ENCODE measurements at regions not wholly inside any gene's neighbourhood (a gene's known extent, or its start where the extent isn't known, plus 50 kb on each side); places are given as distances from the start of the nearest gene placed in this dataset.

DNA sequence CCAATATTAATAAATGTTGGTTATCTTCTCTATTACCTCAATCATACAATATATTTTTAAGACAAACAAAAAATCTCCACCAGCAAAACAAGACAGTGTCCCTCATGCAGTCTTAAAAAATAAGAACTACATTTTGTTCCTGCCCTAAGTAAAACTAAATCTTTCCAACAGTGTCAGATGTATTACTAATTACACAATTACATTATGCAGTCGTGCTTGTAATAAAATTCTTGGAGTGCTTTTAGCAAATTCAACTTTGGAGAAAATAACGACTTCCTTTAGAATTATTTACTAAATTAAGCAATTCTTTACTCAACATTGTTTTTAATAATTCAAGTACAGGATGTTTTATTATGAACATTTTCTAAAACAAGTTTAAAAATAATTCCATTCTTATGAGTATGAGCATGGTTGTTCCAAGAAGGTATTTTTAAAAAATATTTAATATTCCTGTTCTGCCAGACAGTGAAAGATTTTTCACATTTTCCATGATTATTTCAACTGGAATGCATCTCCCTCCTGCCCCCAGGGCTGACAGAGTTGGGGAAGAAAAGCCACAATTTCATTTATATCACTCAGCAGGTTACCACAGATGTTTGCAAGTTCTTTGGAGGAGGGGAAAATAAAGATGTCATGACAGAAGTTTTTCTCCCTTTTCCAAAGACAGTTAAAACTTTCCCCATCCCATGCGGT is 137.9 kb downstream of the FAM114A2 start:
- Histone ChIP-seq H3K4me3 (no peak overlapping the region), H3K9me3 (no peaks in the 10 kb centered on the region), H3K27me3 (no peaks in the 10 kb centered on the region), H3K36me3 (no peaks in the 10 kb centered on the region), H3K4me1 (peaks cover 5% of the 10 kb centered on the region), H3K27ac (no peak overlapping the region)
- DNase-seq (no peak), ATAC-seq (no peak)
- intact Hi-C loops (cut with DNase I): no loop called here
- TF ChIP-seq, protein P1, sequence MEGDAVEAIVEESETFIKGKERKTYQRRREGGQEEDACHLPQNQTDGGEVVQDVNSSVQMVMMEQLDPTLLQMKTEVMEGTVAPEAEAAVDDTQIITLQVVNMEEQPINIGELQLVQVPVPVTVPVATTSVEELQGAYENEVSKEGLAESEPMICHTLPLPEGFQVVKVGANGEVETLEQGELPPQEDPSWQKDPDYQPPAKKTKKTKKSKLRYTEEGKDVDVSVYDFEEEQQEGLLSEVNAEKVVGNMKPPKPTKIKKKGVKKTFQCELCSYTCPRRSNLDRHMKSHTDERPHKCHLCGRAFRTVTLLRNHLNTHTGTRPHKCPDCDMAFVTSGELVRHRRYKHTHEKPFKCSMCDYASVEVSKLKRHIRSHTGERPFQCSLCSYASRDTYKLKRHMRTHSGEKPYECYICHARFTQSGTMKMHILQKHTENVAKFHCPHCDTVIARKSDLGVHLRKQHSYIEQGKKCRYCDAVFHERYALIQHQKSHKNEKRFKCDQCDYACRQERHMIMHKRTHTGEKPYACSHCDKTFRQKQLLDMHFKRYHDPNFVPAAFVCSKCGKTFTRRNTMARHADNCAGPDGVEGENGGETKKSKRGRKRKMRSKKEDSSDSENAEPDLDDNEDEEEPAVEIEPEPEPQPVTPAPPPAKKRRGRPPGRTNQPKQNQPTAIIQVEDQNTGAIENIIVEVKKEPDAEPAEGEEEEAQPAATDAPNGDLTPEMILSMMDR (IDR thresholded peaks at IDR 0.05): no peak

DNA sequence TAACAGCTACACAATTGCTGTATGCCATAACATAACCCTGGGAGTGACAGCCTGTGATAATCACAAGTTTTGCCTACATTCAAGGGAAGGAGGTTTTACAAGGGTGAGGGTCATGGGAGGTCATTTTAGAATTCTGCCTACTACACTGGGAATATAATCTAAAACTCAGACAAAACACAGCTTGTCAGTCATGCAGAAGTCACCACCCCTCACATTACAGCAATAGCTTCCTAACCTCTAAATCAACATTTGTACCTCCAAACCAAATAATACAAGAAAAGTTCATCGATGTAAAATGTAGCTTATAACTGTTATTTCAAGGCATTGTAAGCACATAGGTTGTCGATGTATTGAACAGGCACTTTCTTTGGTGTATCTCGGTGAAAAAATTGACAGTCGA is 139.0 kb downstream of the FAM114A2 start:
- intact Hi-C loops (cut with DNase I): no loop called here
- Histone ChIP-seq H3K4me3 (no peak overlapping the region), H3K36me3 (no peaks in the 10 kb centered on the region), H3K9me3 (no peaks in the 10 kb centered on the region), H3K27me3 (no peaks in the 10 kb centered on the region), H3K4me1 (peaks cover 5% of the 10 kb centered on the region), H3K27ac (no peak overlapping the region)
- ATAC-seq: no peak
- no peak for DNase-seq
- TF ChIP-seq, protein P1 (IDR thresholded peaks at IDR 0.05): no peak

DNA sequence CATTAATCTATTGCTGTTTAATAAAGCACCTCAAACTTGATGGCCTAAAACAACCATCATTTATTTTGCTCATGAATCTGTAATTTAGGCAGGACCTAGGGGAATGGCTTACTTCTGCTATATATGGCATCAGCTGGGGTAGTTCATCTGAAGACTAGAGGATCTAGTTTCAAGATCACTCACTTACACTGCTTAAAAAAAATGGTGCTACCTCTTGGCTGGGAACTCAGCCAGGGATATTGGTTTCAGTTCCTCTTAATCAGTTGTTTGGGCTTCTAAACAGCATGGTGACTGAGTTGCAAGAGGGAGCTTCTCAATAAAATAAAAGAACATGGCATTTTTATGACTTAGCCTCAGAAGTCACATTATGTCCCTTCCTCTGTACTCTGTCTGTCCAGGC is 142.0 kb downstream of the FAM114A2 start:
- no peaks in the 10 kb centered on the region for H3K27me3 ChIP-seq
- no peak for DNase-seq
- H3K4me3 ChIP-seq: no peak overlapping the region
- TF ChIP-seq, protein P1 (IDR thresholded peaks at IDR 0.05): no peak
- H3K9me3 ChIP-seq: no peaks in the 10 kb centered on the region
- ATAC-seq: peak; percentile 67
- no peaks in the 10 kb centered on the region for H3K4me1 ChIP-seq
- intact Hi-C loops (cut with DNase I): no loop called here
- no peak overlapping the region for H3K27ac ChIP-seq
- H3K36me3 ChIP-seq: no peaks in the 10 kb centered on the region

DNA sequence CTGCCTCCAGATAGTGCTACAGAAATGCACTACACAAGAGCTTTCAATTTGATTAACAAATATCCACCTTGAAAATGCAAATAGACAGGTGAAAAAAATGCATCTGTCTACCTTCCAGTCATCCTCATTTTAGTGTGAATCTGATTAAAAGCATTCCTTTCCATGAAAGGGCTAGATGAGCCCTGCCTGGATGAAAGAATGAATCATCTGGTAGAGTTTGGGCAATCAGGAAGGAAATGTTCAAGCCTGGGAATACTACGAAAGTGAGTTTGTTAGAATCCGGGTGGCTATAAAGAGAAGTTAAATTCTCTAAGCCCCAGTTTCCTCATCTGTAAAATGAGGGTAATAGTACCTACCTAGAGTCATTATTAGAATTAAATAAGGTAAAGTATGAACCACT is 142.6 kb downstream of the FAM114A2 start:
- TF ChIP-seq, protein P1 (IDR thresholded peaks at IDR 0.05): no peak
- no peak for ATAC-seq
- intact Hi-C loops (cut with DNase I): no loop called here

DNA sequence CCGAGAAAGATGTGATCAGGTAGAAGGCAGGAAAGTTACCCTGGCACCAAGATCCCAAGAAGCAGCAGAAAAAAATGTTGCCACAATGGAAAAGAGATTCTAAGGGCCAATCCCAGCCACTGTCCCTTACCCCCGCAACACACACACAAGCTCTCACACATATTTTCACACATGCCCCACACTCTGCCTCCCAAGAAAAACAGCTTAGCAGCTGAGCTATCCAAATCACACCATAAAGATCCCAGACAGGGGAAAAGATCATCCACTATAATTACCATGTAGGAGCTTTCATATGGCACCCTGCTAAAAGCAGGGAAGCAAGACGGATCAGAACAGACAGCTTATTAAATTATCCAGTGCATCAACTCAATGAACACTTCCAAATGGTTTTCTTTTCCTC is 143.4 kb downstream of the FAM114A2 start:
- no peak for ATAC-seq
- Histone ChIP-seq H3K27me3 (no peaks in the 10 kb centered on the region), H3K36me3 (no peaks in the 10 kb centered on the region), H3K27ac (no peak overlapping the region), H3K9me3 (no peaks in the 10 kb centered on the region), H3K4me3 (no peak overlapping the region), H3K4me1 (no peaks in the 10 kb centered on the region)
- intact Hi-C loops (cut with DNase I): no loop called here
- no peak for DNase-seq
- TF ChIP-seq, protein P1 (IDR thresholded peaks at IDR 0.05): no peak

More for the DNA sequence above, 142.6 kb downstream of the FAM114A2 start:
- Histone ChIP-seq H3K27ac (no peak overlapping the region), H3K4me1 (no peaks in the 10 kb centered on the region), H3K9me3 (no peaks in the 10 kb centered on the region), H3K27me3 (no peaks in the 10 kb centered on the region), H3K36me3 (no peaks in the 10 kb centered on the region), H3K4me3 (no peak overlapping the region)
- no peak for DNase-seq

DNA sequence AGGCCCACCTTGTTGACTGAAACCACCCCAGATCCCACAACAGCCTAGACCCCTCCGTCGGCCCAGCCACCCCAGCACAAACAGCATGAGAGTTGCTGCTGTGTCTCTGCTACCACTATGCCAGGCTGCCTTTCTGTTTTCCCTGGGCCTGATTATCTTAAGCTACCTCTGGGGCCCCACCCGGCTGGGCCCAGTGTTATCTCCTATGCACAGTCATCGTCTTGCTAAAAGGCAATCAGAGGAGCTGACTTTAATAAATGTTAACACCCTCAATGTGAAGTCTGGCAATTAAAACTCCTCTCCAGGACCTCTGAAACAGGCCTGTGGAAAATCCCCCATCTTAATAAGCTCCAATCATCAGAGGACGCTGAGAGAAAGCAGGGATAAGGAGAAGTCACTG is 144.9 kb downstream of the FAM114A2 start:
- Histone ChIP-seq H3K9me3 (no peaks in the 10 kb centered on the region), H3K4me3 (no peak overlapping the region), H3K4me1 (no peaks in the 10 kb centered on the region), H3K27ac (no peak overlapping the region), H3K27me3 (no peaks in the 10 kb centered on the region), H3K36me3 (no peaks in the 10 kb centered on the region)
- DNase-seq (no peak), ATAC-seq (no peak)
- intact Hi-C loops (cut with DNase I): no loop called here
- TF ChIP-seq, protein P1 (IDR thresholded peaks at IDR 0.05): no peak
